HEK293 (cell line): ENCODE measurements at regions not wholly inside any gene's neighbourhood (a gene's known extent, or its start where the extent isn't known, plus 50 kb on each side); places are given as distances from the start of the nearest gene placed in this dataset.

Source experiments
- CTCF ChIA-PET: fragments of 350-600 bp; formaldehyde crosslinking; extraction: SDS; loops from one replicate; lab custom pipeline; 2021; ENCODE audit warnings: antibody characterized with exemption; lab: Yijun Ruan, JAX
- POLR2A ChIA-PET: fragments of 300-600 bp; formaldehyde crosslinking; extraction: SDS; loops from one replicate; lab custom pipeline; 2020; ENCODE audit warnings: antibody characterized with exemption, inconsistent platforms; lab: Yijun Ruan, JAX
- H3K27ac ChIP-seq: fragments of 200-500 bp; sonication (Bioruptor generic); 2 replicates; pipeline ENCODE4 v1.5.1; 2014; ENCODE audit warnings: low read depth, low read length, control low read depth, inconsistent platforms; ENCODE audit errors: extremely low read depth
- H3K36me3 ChIP-seq, 2 experiments: fragments of 200-500 bp in 1 of 2; sonication (Bioruptor generic) in 1 of 2; 1 replicate in 1 of 2; 2 replicates in 1 of 2; pipeline ENCODE4 v1.5.1; 2014 to 2017; ENCODE audit warnings: inconsistent platforms in 2 of 2, low read length in 2 of 2; ENCODE audit not compliant: control insufficient read depth in 2 of 2, insufficient read depth in 1 of 2
- H3K4me1 ChIP-seq: fragments of 200-500 bp; sonication (Bioruptor generic); 2 replicates; pipeline ENCODE4 v1.5.1; 2014; ENCODE audit warnings: mild to moderate bottlenecking, low read length, inconsistent platforms; ENCODE audit not compliant: control insufficient read depth, insufficient read depth
- H3K4me3 ChIP-seq: 2 replicates; pipeline ENCODE4 v1.5.1; 2011; ENCODE audit warnings: low read depth, mild to moderate bottlenecking, control low read depth, low read length, moderate library complexity
- H3K9me3 ChIP-seq: fragments of 200-500 bp; sonication (Bioruptor generic); 2 replicates; pipeline ENCODE4 v1.5.1; 2014; ENCODE audit warnings: low read depth, low read length, inconsistent platforms; ENCODE audit not compliant: control insufficient read depth, insufficient read depth
- HOXA7 ChIP-seq: sonication (generic); formaldehyde crosslinking; IDR thresholded peaks from 2 replicates; pipeline ENCODE4 v1.8.1; 2022; ENCODE audit warnings: missing genetic modification reagents, borderline replicate concordance
- ZNF19 ChIP-seq: fragments of 450-650 bp; formaldehyde crosslinking; IDR thresholded peaks from 2 replicates; pipeline ENCODE4; 2016; ENCODE audit warnings: missing biosample characterization, missing genetic modification characterization, low read depth
- ZNF23 ChIP-seq: fragments of 450-650 bp; formaldehyde crosslinking; IDR thresholded peaks from 2 replicates; pipeline ENCODE4 v1.5.1; 2016; ENCODE audit warnings: missing biosample characterization, missing genetic modification characterization, borderline replicate concordance
- ZNF239 ChIP-seq: fragments of 450-650 bp; formaldehyde crosslinking; IDR thresholded peaks from 2 replicates; pipeline ENCODE4 v1.5.1; 2016; ENCODE audit warnings: missing biosample characterization, missing genetic modification characterization
- ZNF510 ChIP-seq: fragments of 450-650 bp; formaldehyde crosslinking; IDR thresholded peaks from 2 replicates; pipeline ENCODE4 v1.5.1; 2018; ENCODE audit warnings: mild to moderate bottlenecking, missing genetic modification characterization, missing biosample characterization; ENCODE audit not compliant: insufficient replicate concordance
- ZNF585B ChIP-seq: fragments of 450-650 bp; formaldehyde crosslinking; IDR thresholded peaks from 2 replicates; pipeline ENCODE4 v1.5.1; 2016; ENCODE audit warnings: missing biosample characterization, missing genetic modification characterization
- ZNF610 ChIP-seq: fragments of 450-650 bp; formaldehyde crosslinking; IDR thresholded peaks from 2 replicates; pipeline ENCODE4 v1.5.1; 2016; ENCODE audit warnings: missing biosample characterization, missing genetic modification characterization, borderline replicate concordance
- ZNF629 ChIP-seq: fragments of 450-650 bp; formaldehyde crosslinking; IDR thresholded peaks from 2 replicates; pipeline ENCODE4 v1.5.1; 2017; ENCODE audit warnings: missing biosample characterization, missing genetic modification characterization
- ZNF658 ChIP-seq: fragments of 450-650 bp; formaldehyde crosslinking; IDR thresholded peaks from 2 replicates; pipeline ENCODE4; 2016; ENCODE audit warnings: missing biosample characterization, missing genetic modification characterization
- ZNF791 ChIP-seq: fragments of 450-650 bp; formaldehyde crosslinking; IDR thresholded peaks from 2 replicates; pipeline ENCODE4 v1.5.1; 2016; ENCODE audit warnings: missing biosample characterization, missing genetic modification characterization
- ZSCAN23 ChIP-seq: fragments of 450-650 bp; formaldehyde crosslinking; IDR thresholded peaks from 2 replicates; pipeline ENCODE4 v1.5.1; 2016; ENCODE audit warnings: missing biosample characterization, missing genetic modification characterization
- TF ChIP-seq, protein P1 (sequence below): fragments of 450-650 bp; IDR thresholded peaks from 2 replicates; pipeline ENCODE4 v1.5.1; 2018; ENCODE audit warnings: missing biosample characterization, mild to moderate bottlenecking, missing genetic modification characterization
- TF ChIP-seq, protein P2 (sequence below): fragments of 450-650 bp; formaldehyde crosslinking; IDR thresholded peaks from 2 replicates; pipeline ENCODE4 v1.5.1; 2016; ENCODE audit warnings: missing biosample characterization, missing genetic modification characterization

DNA sequence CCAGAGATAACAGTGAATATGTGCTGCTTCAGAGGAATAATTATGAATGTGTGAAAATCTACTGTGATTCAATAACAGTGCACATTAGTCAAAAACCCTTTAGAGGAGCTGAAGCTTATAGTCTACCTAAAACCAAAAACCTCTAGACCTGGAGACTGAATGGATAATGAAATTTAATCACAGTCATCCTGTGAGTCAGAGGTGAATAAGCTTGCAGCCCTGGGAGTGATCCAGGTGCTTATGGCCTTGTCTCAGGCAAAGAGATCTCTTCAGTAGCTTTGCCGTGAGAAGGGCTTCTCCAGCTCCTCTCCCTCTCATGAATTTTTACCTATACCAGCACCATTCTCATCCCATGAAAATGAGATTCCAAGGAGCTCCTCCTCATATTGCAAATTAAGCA is 81.3 kb upstream of the RGS4 start:
- Histone ChIP-seq H3K4me1 (no peaks in the 10 kb centered on the region), H3K9me3 (no peaks in the 10 kb centered on the region), H3K27ac (no peak overlapping the region), H3K36me3 (no peaks in the 10 kb centered on the region), H3K4me3 (no peak overlapping the region)
- no peak for TF ChIP-seq ZSCAN23 (tag by site-specific recombination)
- TF ChIP-seq, protein P1, sequence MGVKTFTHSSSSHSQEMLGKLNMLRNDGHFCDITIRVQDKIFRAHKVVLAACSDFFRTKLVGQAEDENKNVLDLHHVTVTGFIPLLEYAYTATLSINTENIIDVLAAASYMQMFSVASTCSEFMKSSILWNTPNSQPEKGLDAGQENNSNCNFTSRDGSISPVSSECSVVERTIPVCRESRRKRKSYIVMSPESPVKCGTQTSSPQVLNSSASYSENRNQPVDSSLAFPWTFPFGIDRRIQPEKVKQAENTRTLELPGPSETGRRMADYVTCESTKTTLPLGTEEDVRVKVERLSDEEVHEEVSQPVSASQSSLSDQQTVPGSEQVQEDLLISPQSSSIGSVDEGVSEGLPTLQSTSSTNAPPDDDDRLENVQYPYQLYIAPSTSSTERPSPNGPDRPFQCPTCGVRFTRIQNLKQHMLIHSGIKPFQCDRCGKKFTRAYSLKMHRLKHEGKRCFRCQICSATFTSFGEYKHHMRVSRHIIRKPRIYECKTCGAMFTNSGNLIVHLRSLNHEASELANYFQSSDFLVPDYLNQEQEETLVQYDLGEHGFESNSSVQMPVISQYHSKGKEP: no peak
- no peak for TF ChIP-seq HOXA7 (CRISPR knock-in tag)
- TF ChIP-seq, protein P2, sequence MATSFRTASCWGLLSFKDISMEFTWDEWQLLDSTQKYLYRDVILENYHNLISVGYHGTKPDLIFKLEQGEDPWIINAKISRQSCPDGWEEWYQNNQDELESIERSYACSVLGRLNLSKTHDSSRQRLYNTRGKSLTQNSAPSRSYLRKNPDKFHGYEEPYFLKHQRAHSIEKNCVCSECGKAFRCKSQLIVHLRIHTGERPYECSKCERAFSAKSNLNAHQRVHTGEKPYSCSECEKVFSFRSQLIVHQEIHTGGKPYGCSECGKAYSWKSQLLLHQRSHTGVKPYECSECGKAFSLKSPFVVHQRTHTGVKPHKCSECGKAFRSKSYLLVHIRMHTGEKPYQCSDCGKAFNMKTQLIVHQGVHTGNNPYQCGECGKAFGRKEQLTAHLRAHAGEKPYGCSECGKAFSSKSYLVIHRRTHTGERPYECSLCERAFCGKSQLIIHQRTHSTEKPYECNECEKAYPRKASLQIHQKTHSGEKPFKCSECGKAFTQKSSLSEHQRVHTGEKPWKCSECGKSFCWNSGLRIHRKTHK (tag by site-specific recombination): no peak
- ChIA-PET POLR2A (no interaction called here), CTCF (interaction anchor here (0.8 to 2.4 kb wide), 7 partner anchors 9 to 328 kb away, joined by 3 to 14 read pairs (median 6); partner anchors contain the start of gene RGS4)

DNA sequence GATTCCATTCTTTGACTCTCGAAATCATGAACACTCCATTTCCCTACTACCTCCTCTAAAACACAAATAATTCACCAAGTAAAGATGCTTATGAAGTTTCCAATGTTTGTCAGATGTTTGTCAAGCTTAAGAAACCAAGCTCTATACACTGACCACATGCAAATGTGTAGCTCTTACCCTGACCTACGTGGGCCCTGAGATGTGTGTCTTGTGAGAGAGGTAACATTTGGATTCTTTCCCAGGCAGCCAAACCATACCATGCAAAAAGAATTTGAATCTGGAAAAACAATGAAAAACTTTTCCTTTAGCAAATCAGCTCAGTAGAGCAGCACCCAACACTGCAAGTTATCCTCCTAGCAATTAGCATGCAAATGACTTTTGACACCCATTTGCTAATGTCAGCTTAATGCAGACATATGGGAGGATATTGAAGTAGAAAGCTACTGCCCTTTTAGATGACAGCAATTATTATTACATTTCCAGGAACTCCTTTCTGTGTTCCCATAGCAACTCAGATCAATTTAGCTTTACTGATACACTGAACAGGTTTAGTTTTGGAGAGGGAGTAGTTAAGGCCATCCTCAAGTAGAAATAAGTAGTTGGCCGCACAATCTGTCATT is 83.2 kb upstream of the RGS4 start:
- CTCF ChIA-PET: interaction anchor here (0.7 to 1.7 kb wide), 3 partner anchors 15 to 85 kb away, joined by 3 to 6 read pairs (median 4); partner anchors contain the start of gene RGS4
- POLR2A ChIA-PET: no interaction called here
- no peaks in the 10 kb centered on the region for H3K4me1 ChIP-seq
- no peak overlapping the region for H3K4me3 ChIP-seq
- H3K9me3 ChIP-seq: no peaks in the 10 kb centered on the region
- no peak overlapping the region for H3K27ac ChIP-seq
- no peak for TF ChIP-seq ZNF629 (tag by site-specific recombination)
- TF ChIP-seq ZSCAN23 (tag by site-specific recombination): no peak
- TF ChIP-seq ZNF585B (tag by site-specific recombination): no peak
- no peak for TF ChIP-seq ZNF239
- H3K36me3 ChIP-seq: no peaks in the 10 kb centered on the region

DNA sequence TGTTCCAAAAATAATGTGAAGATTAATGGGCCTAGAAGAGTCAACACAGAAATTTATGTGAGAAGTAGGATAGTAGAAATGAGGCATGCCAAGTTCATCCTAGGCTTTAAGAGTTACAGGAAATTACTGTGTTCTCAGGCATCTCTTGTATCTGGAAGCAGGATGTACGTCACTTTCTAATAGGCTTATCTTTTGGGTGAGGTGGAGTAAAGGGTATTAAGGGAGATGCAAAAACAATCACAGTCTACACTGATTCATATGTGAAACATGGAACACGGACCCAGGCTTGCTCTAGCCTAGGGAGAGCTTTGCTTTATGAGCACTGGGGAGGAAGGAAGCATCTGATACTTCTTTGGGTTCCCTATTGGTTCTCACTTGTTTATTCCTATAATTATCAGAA is 84.5 kb upstream of the RGS4 start:
- TF ChIP-seq ZNF658 (tag by site-specific recombination) (no peak), ZNF791 (tag by site-specific recombination) (no peak), ZNF23 (tag by site-specific recombination) (no peak), ZNF19 (tag by site-specific recombination) (no peak), ZNF510 (no peak), ZNF610 (tag by site-specific recombination) (no peak)
- TF ChIP-seq, all 188 proteins: peak for 0
- ChIA-PET CTCF (interaction anchor here (0.6 to 0.8 kb wide), 3 partner anchors 85 to 186 kb away, joined by 3 read pairs; no protein-coding TSS in a partner anchor), POLR2A (no interaction called here)
- Histone ChIP-seq H3K4me1 (no peaks in the 10 kb centered on the region), H3K4me3 (no peak overlapping the region), H3K36me3 (no peaks in the 10 kb centered on the region), H3K9me3 (no peaks in the 10 kb centered on the region), H3K27ac (no peak overlapping the region)

DNA sequence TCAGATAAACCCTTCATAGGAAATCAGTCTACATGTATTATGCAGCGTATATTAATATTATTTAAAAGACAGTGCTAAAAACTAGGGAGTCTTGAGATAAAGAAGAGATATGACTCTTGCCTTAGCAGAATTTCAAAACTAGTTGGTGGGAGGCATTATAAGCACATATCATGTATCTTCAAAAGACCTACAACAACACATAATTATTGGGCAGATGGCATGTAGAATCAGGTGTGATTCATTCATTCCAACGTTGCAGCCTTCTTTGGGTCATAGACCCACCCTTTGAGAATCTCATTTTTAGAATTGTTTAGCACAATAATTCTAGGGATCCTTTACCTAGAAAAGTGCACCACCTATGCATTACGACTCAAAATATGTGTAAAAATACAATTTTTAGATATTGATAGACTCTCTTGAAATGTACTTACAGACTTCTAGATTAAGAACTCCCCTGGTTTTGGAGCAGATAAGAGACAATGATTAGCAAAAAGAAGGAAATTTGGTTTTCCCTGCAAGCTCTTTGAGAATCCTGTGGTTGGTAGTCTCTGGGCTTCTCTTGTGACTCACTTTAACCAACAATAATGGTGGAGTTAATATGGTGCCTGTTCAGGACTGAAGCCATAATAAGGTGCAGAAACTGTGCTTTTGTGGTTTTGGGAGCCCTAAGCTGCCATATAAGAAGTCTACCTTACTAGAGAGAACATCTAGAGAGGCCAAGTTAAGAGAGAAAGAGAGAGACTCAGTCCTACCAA is 85.3 kb upstream of the RGS4 start:
- Histone ChIP-seq H3K4me1 (no peaks in the 10 kb centered on the region), H3K4me3 (no peak overlapping the region), H3K9me3 (no peaks in the 10 kb centered on the region), H3K27ac (no peak overlapping the region), H3K36me3 (no peaks in the 10 kb centered on the region)
- TF ChIP-seq, protein P2 (tag by site-specific recombination): no peak
- ChIA-PET POLR2A (no interaction called here), CTCF (no interaction called here)
